AG04449 (cell line): ENCODE measurements at regions not wholly inside any gene's neighbourhood (a gene's known extent, or its start where the extent isn't known, plus 50 kb on each side); places are given as distances from the start of the nearest gene placed in this dataset.

ENCODE experiments used
- CTCF ChIA-PET: fragments of 350-600 bp; formaldehyde crosslinking; extraction: SDS; loops from one replicate; lab custom pipeline; 2021; ENCODE audit warnings: antibody characterized with exemption; lab: Yijun Ruan, JAX
- POLR2A ChIA-PET: fragments of 400-600, 350-600 bp; formaldehyde crosslinking; extraction: SDS; loops from one replicate; lab custom pipeline; 2020; ENCODE audit warnings: antibody characterized with exemption, inconsistent platforms; lab: Yijun Ruan, JAX
- DNase-seq: peaks from one replicate; pipeline ENCODE4 v3.0.0-alpha.2; 2010; ENCODE audit warnings: low read depth, low spot score
- H3K4me3 ChIP-seq: 2 replicates; pipeline ENCODE4 v1.5.1; 2011; ENCODE audit warnings: low read depth, mild to moderate bottlenecking, control low read depth, low read length
- CTCF ChIP-seq: IDR thresholded peaks from one replicate; pipeline ENCODE4 v1.5.1; 2011; ENCODE audit warnings: mild to moderate bottlenecking, moderate library complexity, low read length, control low read depth, inconsistent platforms; ENCODE audit not compliant: insufficient read depth; ENCODE audit errors: missing control alignments

GRCh38 chr6:9507136-9507895 lies 907.6 kb downstream of the TFAP2A start:
- CTCF ChIA-PET: interaction anchor here (1.0 kb wide), 1 partner anchor 12 kb away, joined by 3 read pairs; no protein-coding TSS in a partner anchor
- no peak for DNase-seq
- POLR2A ChIA-PET: no interaction called here
- TF ChIP-seq CTCF: no peak
- no peak overlapping the region for H3K4me3 ChIP-seq

DNA sequence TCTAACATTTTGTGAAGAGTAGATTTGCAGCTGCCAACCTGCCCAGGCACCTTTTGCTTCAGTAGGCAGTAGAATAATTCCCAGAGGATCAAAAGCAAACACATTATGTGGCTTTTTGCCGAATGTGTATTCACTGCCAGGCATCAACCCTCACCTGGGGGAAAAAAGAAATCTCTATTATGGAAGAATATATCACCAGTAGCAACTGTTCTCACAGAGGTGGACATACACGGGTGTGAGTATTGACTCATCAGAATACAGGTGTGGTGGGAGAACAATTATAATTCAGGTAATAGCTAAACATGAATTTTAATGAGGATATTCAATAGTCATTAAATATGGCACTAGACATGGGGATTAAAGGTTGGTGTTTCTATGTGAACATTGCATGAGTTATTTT lies 910.7 kb downstream of the TFAP2A start:
- ChIA-PET CTCF (no interaction called here), POLR2A (interaction anchor here (0.7 kb wide), 1 partner anchor 143 kb away, joined by 3 read pairs; no protein-coding TSS in a partner anchor)
- TF ChIP-seq CTCF: no peak
- DNase-seq: no peak
- H3K4me3 ChIP-seq: no peak overlapping the region

DNA sequence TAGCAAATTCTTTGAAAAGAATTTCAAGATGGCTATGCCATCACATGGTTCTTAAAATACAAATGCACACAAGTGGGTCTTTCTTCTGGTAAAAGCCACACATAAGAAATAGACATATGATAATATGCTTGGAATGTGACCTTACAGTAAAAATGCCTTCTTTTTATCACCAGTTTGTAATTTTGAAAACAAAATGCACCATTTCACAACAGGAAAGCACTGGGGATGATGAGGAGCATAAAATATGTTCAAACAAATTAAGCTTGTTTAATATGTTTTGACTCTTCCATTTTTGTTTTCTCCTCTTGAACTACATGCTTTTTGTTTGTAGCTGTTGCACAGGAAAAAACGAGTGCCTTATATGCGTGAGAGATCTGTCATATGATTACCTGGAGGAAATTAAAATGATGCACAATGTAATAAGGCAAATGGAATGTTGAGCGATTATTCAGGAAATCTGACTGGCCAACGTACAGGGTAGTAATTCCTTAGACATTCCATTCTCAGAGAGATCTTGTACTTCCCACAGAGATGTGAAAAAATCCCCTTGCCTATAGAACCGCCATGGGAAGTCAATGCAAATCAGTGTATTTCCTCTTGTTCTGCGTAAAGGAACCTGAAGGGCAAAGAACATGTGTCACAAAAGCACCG lies 911.6 kb downstream of the TFAP2A start:
- TF ChIP-seq CTCF: no peak
- CTCF ChIA-PET: no interaction called here
- no peak overlapping the region for H3K4me3 ChIP-seq
- peak; percentile 93 for DNase-seq
- POLR2A ChIA-PET: no interaction called here

GRCh38 chr6:9499709-9500108 lies 915.2 kb downstream of the TFAP2A start:
- no peak overlapping the region for H3K4me3 ChIP-seq
- POLR2A ChIA-PET: no interaction called here
- CTCF ChIA-PET: no interaction called here
- no peak for DNase-seq
- no peak for TF ChIP-seq CTCF

GRCh38 chr6:9496837-9497236 lies 918.0 kb downstream of the TFAP2A start:
- no peak for TF ChIP-seq CTCF
- H3K4me3 ChIP-seq: no peak overlapping the region
- POLR2A ChIA-PET: interaction anchor here (0.7 kb wide), 1 partner anchor 296 kb away, joined by 3 read pairs; no protein-coding TSS in a partner anchor
- CTCF ChIA-PET: no interaction called here
- DNase-seq: no peak

DNA sequence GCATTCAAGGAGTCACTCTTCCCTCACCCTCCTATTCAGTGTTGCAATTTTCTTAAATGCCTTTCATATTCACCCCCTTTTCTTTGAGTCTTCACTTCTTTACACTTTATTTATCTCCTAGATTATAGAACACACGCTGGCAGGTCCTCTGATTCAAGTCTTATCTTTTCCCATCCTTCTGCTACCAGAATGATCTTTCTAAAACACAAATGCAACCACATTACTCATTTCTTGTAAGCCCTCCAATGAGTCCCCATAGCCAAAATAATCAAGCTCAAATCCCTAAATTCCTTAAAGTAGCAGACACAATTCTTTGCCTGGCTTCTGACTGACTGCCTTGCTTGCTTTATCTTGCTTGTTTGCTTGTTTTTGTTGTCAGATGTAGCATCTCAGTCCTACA lies 920.0 kb downstream of the TFAP2A start:
- ChIA-PET CTCF (interaction anchor here (1.2 to 1.4 kb wide), 2 partner anchors 12 to 13 kb away, joined by 3 read pairs; no protein-coding TSS in a partner anchor), POLR2A (no interaction called here)
- DNase-seq: no peak
- H3K4me3 ChIP-seq: no peak overlapping the region
- no peak for TF ChIP-seq CTCF
